Colon (tissue), 2 donors: ENCODE measurements at regions not wholly inside any gene's neighbourhood (a gene's known extent, or its start where the extent isn't known, plus 50 kb on each side); places are given as distances from the start of the nearest gene placed in this dataset.

ENCODE experiments used
- FAIRE-seq: peaks from 2 replicates; lab custom pipeline; 2012; peaks lifted over from hg19 to GRCh38; lab: Jason Lieb, UNC
- donor health status: control.
- donor health status: control.

- no peak for FAIRE-seq
Observed at GRCh38 chr4:157514711-157515110, 294.2 kb downstream of the GRIA2 start.

GRCh38 chr4:157509341-157509740 lies 288.8 kb downstream of the GRIA2 start:
- FAIRE-seq, result no peak

GRCh38 chr4:157502656-157503055 lies 282.1 kb downstream of the GRIA2 start:
- FAIRE-seq, result no peak

- no peak for FAIRE-seq
Observed at GRCh38 chr4:157459785-157460184, 239.3 kb downstream of the GRIA2 start.

- no peak for FAIRE-seq
Observed at GRCh38 chr4:157447195-157447594, 226.7 kb downstream of the GRIA2 start.

- FAIRE-seq, result no peak
Observed at GRCh38 chr4:157444014-157444413, 223.5 kb downstream of the GRIA2 start.

- FAIRE-seq, result no peak
Observed at GRCh38 chr4:157443537-157443936, 223.0 kb downstream of the GRIA2 start.

GRCh38 chr4:157425897-157426296 lies 205.4 kb downstream of the GRIA2 start:
- FAIRE-seq, result no peak

- no peak for FAIRE-seq
Observed at GRCh38 chr4:157423526-157424020, 203.0 kb downstream of the GRIA2 start.

GRCh38 chr4:157421365-157421764 lies 200.8 kb downstream of the GRIA2 start:
- FAIRE-seq, result no peak
